GM12864 (cell line): ENCODE measurements at regions not wholly inside any gene's neighbourhood (a gene's known extent, or its start where the extent isn't known, plus 50 kb on each side); places are given as distances from the start of the nearest gene placed in this dataset.

Experiments
- DNase-seq: peaks from one replicate; pipeline ENCODE4 v3.0.0-alpha.2; 2011; ENCODE audit warnings: low read depth
- H3K4me3 ChIP-seq: 2 replicates; pipeline ENCODE4 v1.5.1; 2011; ENCODE audit warnings: mild to moderate bottlenecking, low read depth, low read length, control low read depth
- TF ChIP-seq, protein P1 (sequence below): IDR thresholded peaks from 2 replicates; pipeline ENCODE4 v1.5.1; 2011; ENCODE audit warnings: low read depth, mild to moderate bottlenecking, moderate library complexity, low read length, control low read depth, inconsistent platforms; ENCODE audit errors: missing control alignments

DNA sequence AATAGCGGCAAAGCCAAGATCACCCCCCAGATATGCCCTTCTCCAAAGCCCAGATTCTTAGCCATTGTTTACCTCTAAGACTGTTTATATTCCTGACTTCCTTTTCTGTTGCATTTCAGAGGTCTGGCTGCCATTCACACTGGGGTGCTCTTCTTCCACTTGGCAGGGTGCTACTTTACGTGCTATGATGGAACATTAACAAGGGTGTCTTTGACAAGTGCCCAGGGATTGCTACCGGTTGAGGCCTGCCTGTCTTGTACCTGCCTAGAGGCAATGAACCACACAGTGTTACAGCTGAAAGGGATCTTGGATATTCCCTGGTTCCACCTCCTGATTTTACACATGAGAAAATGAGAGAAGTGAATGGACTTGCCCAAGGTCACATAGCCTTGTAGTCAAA, 352.1 kb upstream of the KIF2A start:
- TF ChIP-seq, protein P1, sequence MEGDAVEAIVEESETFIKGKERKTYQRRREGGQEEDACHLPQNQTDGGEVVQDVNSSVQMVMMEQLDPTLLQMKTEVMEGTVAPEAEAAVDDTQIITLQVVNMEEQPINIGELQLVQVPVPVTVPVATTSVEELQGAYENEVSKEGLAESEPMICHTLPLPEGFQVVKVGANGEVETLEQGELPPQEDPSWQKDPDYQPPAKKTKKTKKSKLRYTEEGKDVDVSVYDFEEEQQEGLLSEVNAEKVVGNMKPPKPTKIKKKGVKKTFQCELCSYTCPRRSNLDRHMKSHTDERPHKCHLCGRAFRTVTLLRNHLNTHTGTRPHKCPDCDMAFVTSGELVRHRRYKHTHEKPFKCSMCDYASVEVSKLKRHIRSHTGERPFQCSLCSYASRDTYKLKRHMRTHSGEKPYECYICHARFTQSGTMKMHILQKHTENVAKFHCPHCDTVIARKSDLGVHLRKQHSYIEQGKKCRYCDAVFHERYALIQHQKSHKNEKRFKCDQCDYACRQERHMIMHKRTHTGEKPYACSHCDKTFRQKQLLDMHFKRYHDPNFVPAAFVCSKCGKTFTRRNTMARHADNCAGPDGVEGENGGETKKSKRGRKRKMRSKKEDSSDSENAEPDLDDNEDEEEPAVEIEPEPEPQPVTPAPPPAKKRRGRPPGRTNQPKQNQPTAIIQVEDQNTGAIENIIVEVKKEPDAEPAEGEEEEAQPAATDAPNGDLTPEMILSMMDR, result no peak
- DNase-seq, result no peak
- no peak overlapping the region for H3K4me3 ChIP-seq

DNA sequence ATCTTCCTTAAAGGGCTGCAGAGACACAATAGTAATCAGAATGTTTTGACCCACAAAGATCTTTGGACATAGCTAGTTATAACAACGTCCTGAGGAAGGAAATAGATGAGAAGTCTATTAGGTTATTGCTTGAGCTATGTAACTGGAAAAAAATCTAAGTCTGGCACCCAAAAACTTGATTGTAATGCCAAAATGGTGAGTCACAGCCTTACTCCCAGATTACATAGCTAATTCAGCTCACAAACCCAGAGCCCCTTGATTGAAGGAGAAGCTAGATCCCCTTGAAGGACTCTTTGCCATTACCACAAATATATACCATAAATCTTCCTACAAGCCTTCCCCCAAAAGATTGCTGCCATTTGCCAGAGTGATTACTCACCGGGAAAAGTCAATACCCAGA, 341.8 kb upstream of the KIF2A start:
- TF ChIP-seq, protein P1, result no peak

DNA sequence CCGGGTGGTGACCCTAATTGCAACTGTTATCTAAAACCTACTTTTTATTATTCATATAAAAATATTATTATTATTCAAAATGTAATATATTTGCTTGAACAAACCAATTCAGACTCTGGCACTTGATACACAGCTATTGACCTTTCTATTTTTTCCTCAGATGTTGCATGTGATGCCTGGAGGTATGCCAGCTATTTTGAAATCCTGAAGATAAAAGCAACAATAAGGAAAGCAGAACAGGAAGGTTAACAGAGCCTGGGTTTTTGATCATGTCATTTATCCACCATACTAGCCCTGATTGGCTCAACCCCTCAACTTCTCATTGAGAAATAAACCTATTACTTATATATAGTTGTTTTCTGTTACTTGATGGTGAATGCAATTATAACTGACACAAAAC, 340.9 kb upstream of the KIF2A start:
- no peak overlapping the region for H3K4me3 ChIP-seq
- TF ChIP-seq, protein P1, result no peak
- no peak for DNase-seq

More for the DNA sequence above, 341.8 kb upstream of the KIF2A start:
- H3K4me3 ChIP-seq, result no peak overlapping the region
- no peak for DNase-seq

DNA sequence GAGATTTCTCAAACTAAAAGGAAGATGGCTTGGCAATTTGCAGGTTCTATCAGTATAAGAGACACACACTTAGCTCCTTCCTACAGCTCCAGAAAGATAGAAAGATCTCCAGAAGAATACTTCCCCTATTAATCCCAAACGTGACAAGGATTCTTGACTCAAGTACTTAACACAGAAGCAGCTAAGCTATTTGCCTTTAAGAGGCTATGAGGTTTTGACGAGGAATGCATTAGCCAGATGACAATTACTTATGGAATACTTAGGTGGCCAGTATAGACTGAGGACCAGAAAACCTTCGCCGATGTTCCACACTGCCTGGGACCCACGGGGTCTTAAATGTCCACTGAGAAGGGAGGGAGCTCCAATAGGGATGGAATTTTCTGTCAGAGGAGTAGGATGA, 340.5 kb upstream of the KIF2A start:
- no peak for DNase-seq
- H3K4me3 ChIP-seq, result no peak overlapping the region
- TF ChIP-seq, protein P1, result no peak

DNA sequence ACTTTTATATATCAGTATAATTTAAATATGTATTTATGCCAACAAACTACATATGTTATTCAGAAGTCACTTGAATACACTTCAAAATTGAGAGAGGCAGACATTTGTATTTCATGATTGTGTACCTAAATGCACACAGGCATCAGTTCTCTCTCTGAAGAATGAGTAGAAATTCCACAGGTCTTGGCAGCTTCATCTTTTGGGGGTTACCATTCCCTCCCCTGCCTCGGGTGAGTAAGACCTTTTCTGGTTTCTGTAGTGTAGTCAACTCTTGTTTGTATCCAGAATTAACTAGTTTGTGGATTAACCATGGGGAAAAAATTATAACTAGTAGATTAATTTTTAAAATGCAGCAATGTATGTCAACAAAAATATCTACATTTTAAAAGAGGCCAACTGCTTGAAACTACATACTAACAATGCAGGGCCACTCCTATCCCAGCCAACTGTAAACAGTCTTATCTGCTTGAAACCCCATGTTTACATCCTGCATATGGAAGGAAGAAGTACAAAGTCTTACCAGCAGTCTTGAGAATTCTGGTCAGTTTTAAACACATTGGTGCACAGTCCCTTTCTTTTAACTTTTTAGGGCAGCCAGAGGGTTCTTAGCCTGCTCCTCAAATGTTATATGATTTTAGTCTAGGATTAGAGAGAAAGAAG, 339.6 kb upstream of the KIF2A start:
- H3K4me3 ChIP-seq, result no peak overlapping the region
- TF ChIP-seq, protein P1, result no peak
- no peak for DNase-seq

DNA sequence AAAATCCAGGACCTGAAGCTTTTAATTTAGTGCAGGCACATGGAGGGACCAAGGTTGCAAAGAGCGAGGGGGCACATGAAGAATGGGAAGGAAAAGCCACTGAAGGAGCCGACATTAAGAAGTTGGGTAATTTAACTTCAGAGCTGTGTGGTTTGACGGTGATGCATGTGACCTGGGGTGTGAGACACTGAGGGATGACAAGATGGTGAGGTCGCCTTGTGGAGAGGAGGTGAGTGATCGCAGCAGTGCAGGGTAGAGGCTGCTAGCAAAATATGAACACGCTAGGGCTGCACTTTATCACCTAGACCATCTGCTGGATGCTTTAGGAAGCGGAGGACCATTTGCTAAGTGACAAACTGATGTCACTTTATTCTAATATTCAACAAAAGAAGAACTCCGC, 339.0 kb upstream of the KIF2A start:
- DNase-seq, result no peak
- H3K4me3 ChIP-seq, result no peak overlapping the region
- TF ChIP-seq, protein P1, result no peak

DNA sequence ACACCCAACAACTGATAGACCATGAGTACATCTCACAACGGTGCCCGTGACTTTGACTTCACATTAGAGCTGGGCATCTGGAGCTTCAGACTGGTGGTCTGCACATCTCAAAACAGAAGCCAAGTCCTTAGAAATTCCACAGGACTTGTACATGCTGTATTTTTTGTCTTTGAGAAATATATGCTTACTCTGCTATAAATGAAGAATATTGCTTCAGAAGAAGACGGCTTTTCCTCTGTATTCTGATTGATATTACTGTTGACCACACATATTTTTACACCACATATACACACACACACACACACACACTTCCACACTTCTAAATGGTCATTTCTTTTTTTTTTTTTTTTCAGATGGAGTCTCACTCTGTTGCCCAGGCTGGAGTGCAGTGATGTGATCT, 338.3 kb upstream of the KIF2A start:
- H3K4me3 ChIP-seq, result no peak overlapping the region
- TF ChIP-seq, protein P1, result no peak
- no peak for DNase-seq
